ENCODE measurements at regions not wholly inside any gene's neighbourhood (a gene's known extent, or its start where the extent isn't known, plus 50 kb on each side); places are given as distances from the start of the nearest gene placed in this dataset.

- TF ChIP-seq ZFP30 (CRISPR knock-in tag; IDR thresholded peaks at IDR 0.05), result no peak
- TF ChIP-seq, protein P1, sequence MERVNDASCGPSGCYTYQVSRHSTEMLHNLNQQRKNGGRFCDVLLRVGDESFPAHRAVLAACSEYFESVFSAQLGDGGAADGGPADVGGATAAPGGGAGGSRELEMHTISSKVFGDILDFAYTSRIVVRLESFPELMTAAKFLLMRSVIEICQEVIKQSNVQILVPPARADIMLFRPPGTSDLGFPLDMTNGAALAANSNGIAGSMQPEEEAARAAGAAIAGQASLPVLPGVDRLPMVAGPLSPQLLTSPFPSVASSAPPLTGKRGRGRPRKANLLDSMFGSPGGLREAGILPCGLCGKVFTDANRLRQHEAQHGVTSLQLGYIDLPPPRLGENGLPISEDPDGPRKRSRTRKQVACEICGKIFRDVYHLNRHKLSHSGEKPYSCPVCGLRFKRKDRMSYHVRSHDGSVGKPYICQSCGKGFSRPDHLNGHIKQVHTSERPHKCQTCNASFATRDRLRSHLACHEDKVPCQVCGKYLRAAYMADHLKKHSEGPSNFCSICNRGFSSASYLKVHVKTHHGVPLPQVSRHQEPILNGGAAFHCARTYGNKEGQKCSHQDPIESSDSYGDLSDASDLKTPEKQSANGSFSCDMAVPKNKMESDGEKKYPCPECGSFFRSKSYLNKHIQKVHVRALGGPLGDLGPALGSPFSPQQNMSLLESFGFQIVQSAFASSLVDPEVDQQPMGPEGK (CRISPR knock-in tag; IDR thresholded peaks at IDR 0.05; ENCODE audit: borderline replicate concordance), result no peak
- TF ChIP-seq OSR1 (CRISPR knock-in tag; IDR thresholded peaks at IDR 0.05), result no peak
- TF ChIP-seq ZFP3 (CRISPR knock-in tag; IDR thresholded peaks at IDR 0.05), result no peak
Observed at GRCh38 chr16:5349101-5349500, 251.5 kb upstream of the EEF2KMT start.

All from SK-N-SH treated with all-trans-retinoic acid at 6 μM for 48 hours (cell line).